ENCODE measurements at regions not wholly inside any gene's neighbourhood (a gene's known extent, or its start where the extent isn't known, plus 50 kb on each side); places are given as distances from the start of the nearest gene placed in this dataset.

- TF ChIP-seq BHLHE40 (IDR thresholded peaks at IDR 0.05; ENCODE audit: low read depth, low read length) (no peak), CTCF (conservative IDR thresholded peaks at IDR 0.05; ENCODE audit: low read depth, low read length) (no peak), POLR2A (IDR thresholded peaks at IDR 0.05; ENCODE audit: low read depth, low read length) (no peak), USF2 (IDR thresholded peaks at IDR 0.05; ENCODE audit: low read depth, low read length) (no peak), RAD21 (IDR thresholded peaks at IDR 0.05; ENCODE audit: low read length) (no peak), MAZ (IDR thresholded peaks at IDR 0.05; ENCODE audit: borderline replicate concordance, low read depth, low read length) (no peak)
These were observed 365.5 kb upstream of the KLHL29 start for GRCh38 chr2:23019476-23019875.

Measured in IMR-90 (cell line).